ENCODE measurements at regions not wholly inside any gene's neighbourhood (a gene's known extent, or its start where the extent isn't known, plus 50 kb on each side); places are given as distances from the start of the nearest gene placed in this dataset.
"Not testable (repeated sequence)": the region's sequence is repeated elsewhere in the genome, so short reads cannot be mapped to it uniquely, and the experiment has no call there.

- Histone ChIP-seq H3K4me3 (ENCODE audit: low read depth in 2 of 2, low read length in 2 of 2) (no peak overlapping the region), H3K4me1 (ENCODE audit: control insufficient read depth, insufficient read depth, low read length) (no peaks in the 10 kb centered on the region), H3K36me3 (ENCODE audit: control insufficient read depth, insufficient read depth, low read length) (no peaks in the 10 kb centered on the region), H3K27me3 (ENCODE audit: control insufficient read depth, insufficient read depth, low read length) (no peaks in the 10 kb centered on the region), H3K27ac (ENCODE audit: low read length) (no peak overlapping the region), H3K9me3 (ENCODE audit: control insufficient read depth, insufficient read depth, low read depth, low read length) (no peaks in the 10 kb centered on the region)
- in situ Hi-C loops (cut with HindIII; ENCODE audit: low pct_unique_long_range_greater_than_20kb, low sequenced_read_pairs) (no loop called here), intact Hi-C loops (cut with micrococcal nuclease; ENCODE audit: unreplicated experiment) (no loop called here)
- no peak for ATAC-seq
- POLR2A ChIA-PET: no interaction called here
- no peak for DNase-seq (ENCODE audit: low read depth, low spot score)
- CTCF ChIA-PET: no interaction called here
- TF ChIP-seq SIN3A (IDR thresholded peaks at IDR 0.05; ENCODE audit: borderline replicate concordance, insufficient read depth, low read depth, low read length) (no peak), TCF7L2 (IDR thresholded peaks at IDR 0.05; ENCODE audit: low read depth, low read length) (no peak), CTCF (IDR thresholded peaks at IDR 0.05) (no peak), REST (IDR thresholded peaks at IDR 0.05; ENCODE audit: insufficient read depth in 1 of 2, low read depth in 2 of 2, low read length in 1 of 2) (no peak), POLR2AphosphoS5 (IDR thresholded peaks at IDR 0.05; ENCODE audit: low read depth, low read length) (no peak)
- BruUV-seq (replicated peaks): no TSS peak
Measured at GRCh38 chr12:20155374-20155773, 213.0 kb upstream of the PDE3A start.

GRCh38 chr12:20160899-20161298 is 207.4 kb upstream of the PDE3A start:
- H3K27ac ChIP-seq (ENCODE audit: low read length); DNase-seq (ENCODE audit: low read depth, low spot score); intact Hi-C loops (cut with micrococcal nuclease; ENCODE audit: unreplicated experiment); H3K4me1 ChIP-seq (ENCODE audit: control insufficient read depth, insufficient read depth, low read length); H3K4me3 ChIP-seq (ENCODE audit: low read depth in 2 of 2, low read length in 2 of 2); POLR2A ChIA-PET; in situ Hi-C loops (cut with HindIII; ENCODE audit: low pct_unique_long_range_greater_than_20kb, low sequenced_read_pairs); CTCF ChIA-PET; ATAC-seq; H3K9me3 ChIP-seq (ENCODE audit: control insufficient read depth, insufficient read depth, low read depth, low read length); BruUV-seq (replicated peaks); H3K36me3 ChIP-seq (ENCODE audit: control insufficient read depth, insufficient read depth, low read length); H3K27me3 ChIP-seq (ENCODE audit: control insufficient read depth, insufficient read depth, low read length): not testable (repeated sequence)

- in situ Hi-C loops (cut with HindIII; ENCODE audit: low pct_unique_long_range_greater_than_20kb, low sequenced_read_pairs): no loop called here
Measured at GRCh38 chr12:20174528-20175175, 193.7 kb upstream of the PDE3A start.

More at GRCh38 chr12:20174528-20175175, 193.7 kb upstream of the PDE3A start:
- no peak for DNase-seq (ENCODE audit: low read depth, low spot score)
- Histone ChIP-seq H3K4me3 (ENCODE audit: low read depth in 2 of 2, low read length in 2 of 2) (no peak overlapping the region), H3K27me3 (ENCODE audit: control insufficient read depth, insufficient read depth, low read length) (no peaks in the 10 kb centered on the region), H3K4me1 (ENCODE audit: control insufficient read depth, insufficient read depth, low read length) (no peaks in the 10 kb centered on the region), H3K36me3 (ENCODE audit: control insufficient read depth, insufficient read depth, low read length) (no peaks in the 10 kb centered on the region), H3K9me3 (ENCODE audit: control insufficient read depth, insufficient read depth, low read depth, low read length) (no peaks in the 10 kb centered on the region; the same call in 1 of the 2 replicates), H3K27ac (ENCODE audit: low read length) (no peak overlapping the region)
- ChIA-PET POLR2A (no interaction called here), CTCF (no interaction called here)
- BruUV-seq (replicated peaks): no TSS peak
- no peak for TF ChIP-seq TCF7L2 (IDR thresholded peaks at IDR 0.05; ENCODE audit: low read depth, low read length)
- TF ChIP-seq POLR2AphosphoS5 (IDR thresholded peaks at IDR 0.05; ENCODE audit: low read depth, low read length): no peak
- TF ChIP-seq CTCF (IDR thresholded peaks at IDR 0.05): no peak
- no peak for TF ChIP-seq REST (IDR thresholded peaks at IDR 0.05; ENCODE audit: insufficient read depth in 1 of 2, low read depth in 2 of 2, low read length in 1 of 2)
- no peak for TF ChIP-seq SIN3A (IDR thresholded peaks at IDR 0.05; ENCODE audit: borderline replicate concordance, insufficient read depth, low read depth, low read length)
- no peak for ATAC-seq
- intact Hi-C loops (cut with micrococcal nuclease; ENCODE audit: unreplicated experiment): no loop called here
